ENCODE measurements at regions not wholly inside any gene's neighbourhood (a gene's known extent, or its start where the extent isn't known, plus 50 kb on each side); places are given as distances from the start of the nearest gene placed in this dataset.

- H3K4me3 Mint-ChIP-seq = no peak overlapping the region
- H3K27ac Mint-ChIP-seq = no peak overlapping the region
- no peaks in the 10 kb centered on the region for H3K4me1 Mint-ChIP-seq
- ChIA-PET POLR2A (no interaction called here), CTCF (no interaction called here)
- ATAC-seq = no peak
- no peaks in the 10 kb centered on the region for H3K27me3 Mint-ChIP-seq
- no peak for DNase-seq
- H3K36me3 Mint-ChIP-seq (ENCODE audit: low read depth) = no peaks in the 10 kb centered on the region
- intact Hi-C loops (cut with DNase I, micrococcal nuclease) = no loop called here
- H3K9me3 Mint-ChIP-seq (ENCODE audit: low read depth) = peaks cover 7% of the 10 kb centered on the region
Observed at GRCh38 chr2:220528180-220528675, 900.8 kb downstream of the SLC4A3 start.

DNA sequence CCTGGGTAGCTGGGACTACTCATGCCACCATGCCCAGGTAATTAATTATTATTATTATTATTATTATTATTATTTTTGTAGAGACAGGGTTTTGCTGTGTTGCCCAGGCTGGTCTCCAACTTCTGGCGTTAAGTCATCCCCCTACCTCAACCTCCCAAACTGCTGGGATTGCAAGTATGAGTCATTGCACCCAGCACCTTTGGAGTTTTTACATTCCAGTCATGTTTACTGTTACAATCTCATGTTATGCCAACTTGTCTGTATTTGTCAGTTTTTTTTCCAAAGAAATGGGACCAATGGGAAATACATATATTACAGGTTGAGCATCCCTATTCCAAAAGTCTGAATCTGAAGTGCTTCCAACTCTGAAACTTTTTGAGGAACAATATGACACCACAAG is 903.8 kb downstream of the SLC4A3 start:
- intact Hi-C loops (cut with DNase I, micrococcal nuclease) = no loop called here
- no peaks in the 10 kb centered on the region for H3K36me3 Mint-ChIP-seq (ENCODE audit: low read depth)
- peaks cover 2% of the 10 kb centered on the region for H3K27me3 Mint-ChIP-seq
- no peak for ATAC-seq
- ChIA-PET CTCF (no interaction called here), POLR2A (no interaction called here)
- peaks cover 11% of the 10 kb centered on the region for H3K9me3 Mint-ChIP-seq (ENCODE audit: low read depth)
- H3K4me3 Mint-ChIP-seq = no peak overlapping the region
- no peak for DNase-seq
- no peaks in the 10 kb centered on the region for H3K4me1 Mint-ChIP-seq
- no peak overlapping the region for H3K27ac Mint-ChIP-seq

- intact Hi-C loops (cut with DNase I, micrococcal nuclease) = no loop called here
- H3K4me1 Mint-ChIP-seq = no peaks in the 10 kb centered on the region
- H3K27ac Mint-ChIP-seq = no peak overlapping the region
- ChIA-PET CTCF (no interaction called here), POLR2A (no interaction called here)
- H3K27me3 Mint-ChIP-seq = peaks cover 2% of the 10 kb centered on the region
- no peaks in the 10 kb centered on the region for H3K36me3 Mint-ChIP-seq (ENCODE audit: low read depth)
- no peak overlapping the region for H3K4me3 Mint-ChIP-seq
- DNase-seq (peak; percentile 18), ATAC-seq (peak; percentile 68)
- H3K9me3 Mint-ChIP-seq (ENCODE audit: low read depth) = peaks cover 9% of the 10 kb centered on the region
Observed at GRCh38 chr2:220533485-220533884, 906.1 kb downstream of the SLC4A3 start.

- ChIA-PET CTCF (no interaction called here), POLR2A (no interaction called here)
- Mint-ChIP-seq H3K4me3 (no peak overlapping the region), H3K36me3 (ENCODE audit: low read depth) (no peaks in the 10 kb centered on the region), H3K27me3 (peaks cover 2% of the 10 kb centered on the region), H3K9me3 (ENCODE audit: low read depth) (peaks cover 7% of the 10 kb centered on the region), H3K27ac (no peak overlapping the region), H3K4me1 (no peaks in the 10 kb centered on the region)
- intact Hi-C loops (cut with DNase I, micrococcal nuclease) = no loop called here
- no peak for DNase-seq
- ATAC-seq = no peak
Observed at GRCh38 chr2:220539481-220539880, 912.1 kb downstream of the SLC4A3 start.

- Mint-ChIP-seq H3K27me3 (no peaks in the 10 kb centered on the region), H3K9me3 (ENCODE audit: low read depth) (peaks cover 2% of the 10 kb centered on the region), H3K4me1 (no peaks in the 10 kb centered on the region), H3K36me3 (ENCODE audit: low read depth) (no peaks in the 10 kb centered on the region), H3K4me3 (no peak overlapping the region), H3K27ac (no peak overlapping the region)
- intact Hi-C loops (cut with DNase I, micrococcal nuclease) = no loop called here
- ATAC-seq (no peak), DNase-seq (no peak)
- ChIA-PET POLR2A (no interaction called here), CTCF (no interaction called here)
Observed at GRCh38 chr2:220544049-220544448, 916.6 kb downstream of the SLC4A3 start.

- DNase-seq = no peak
- H3K9me3 Mint-ChIP-seq (ENCODE audit: low read depth) = no peaks in the 10 kb centered on the region
- no peaks in the 10 kb centered on the region for H3K27me3 Mint-ChIP-seq
- H3K4me1 Mint-ChIP-seq = no peaks in the 10 kb centered on the region
- ChIA-PET POLR2A (no interaction called here), CTCF (no interaction called here)
- no peak overlapping the region for H3K27ac Mint-ChIP-seq
- H3K4me3 Mint-ChIP-seq = no peak overlapping the region
- H3K36me3 Mint-ChIP-seq (ENCODE audit: low read depth) = no peaks in the 10 kb centered on the region
- no peak for ATAC-seq
- intact Hi-C loops (cut with DNase I, micrococcal nuclease) = no loop called here
Observed at GRCh38 chr2:220550995-220551700, 923.7 kb downstream of the SLC4A3 start.

DNA sequence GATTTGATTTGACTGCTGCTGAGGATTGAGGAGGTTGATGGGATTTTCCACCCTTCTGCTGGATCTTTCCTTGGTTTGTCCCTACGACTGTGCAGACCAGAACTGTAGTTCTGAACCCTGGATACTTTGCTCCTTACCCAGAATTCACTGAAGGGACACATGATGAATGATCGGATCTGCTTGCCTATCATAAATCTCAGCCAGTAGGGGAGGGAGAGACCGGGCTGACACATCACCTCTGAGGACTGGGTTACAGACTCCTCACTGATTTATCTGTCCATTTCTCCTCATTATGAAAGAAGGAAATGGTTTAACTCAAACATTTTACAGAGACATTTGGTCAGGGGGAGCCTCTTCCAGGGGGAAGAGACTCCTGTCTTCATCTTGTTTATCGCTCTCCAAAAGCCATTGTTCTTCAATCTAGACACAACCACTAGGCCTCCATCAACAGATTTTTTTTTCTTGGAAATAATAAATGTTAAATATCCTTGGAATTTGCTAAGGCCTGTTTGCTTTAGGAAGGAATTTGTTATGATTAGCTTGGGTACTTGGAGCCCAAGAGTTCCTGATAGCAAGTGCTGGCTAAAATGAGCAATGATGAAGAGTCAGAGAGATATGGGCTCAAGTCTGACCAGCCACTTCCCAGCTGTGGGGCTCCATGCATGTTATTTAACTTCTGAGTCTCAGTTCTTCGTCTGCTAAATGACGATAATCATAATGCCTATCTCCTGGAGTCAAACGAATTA is 925.5 kb downstream of the SLC4A3 start:
- POLR2A ChIA-PET = no interaction called here

GRCh38 chr2:220555961-220556630 is 928.7 kb downstream of the SLC4A3 start:
- ChIA-PET POLR2A (no interaction called here), CTCF (no interaction called here)
- DNase-seq (no peak), ATAC-seq (no peak)
- no peak overlapping the region for H3K4me3 Mint-ChIP-seq
- H3K4me1 Mint-ChIP-seq = no peaks in the 10 kb centered on the region
- no peaks in the 10 kb centered on the region for H3K9me3 Mint-ChIP-seq (ENCODE audit: low read depth)
- no peaks in the 10 kb centered on the region for H3K27me3 Mint-ChIP-seq
- intact Hi-C loops (cut with DNase I, micrococcal nuclease) = no loop called here
- no peak overlapping the region for H3K27ac Mint-ChIP-seq
- no peaks in the 10 kb centered on the region for H3K36me3 Mint-ChIP-seq (ENCODE audit: low read depth)

More for the DNA sequence above, 925.5 kb downstream of the SLC4A3 start:
- DNase-seq = no peak
- Mint-ChIP-seq H3K4me3 (no peak overlapping the region), H3K4me1 (no peaks in the 10 kb centered on the region), H3K27ac (no peak overlapping the region), H3K9me3 (ENCODE audit: low read depth) (no peaks in the 10 kb centered on the region), H3K36me3 (ENCODE audit: low read depth) (no peaks in the 10 kb centered on the region), H3K27me3 (no peaks in the 10 kb centered on the region)
- CTCF ChIA-PET = no interaction called here
- intact Hi-C loops (cut with DNase I, micrococcal nuclease) = no loop called here
- ATAC-seq = no peak

- H3K4me1 Mint-ChIP-seq = no peaks in the 10 kb centered on the region
- no peaks in the 10 kb centered on the region for H3K36me3 Mint-ChIP-seq (ENCODE audit: low read depth)
- DNase-seq (no peak), ATAC-seq (no peak)
- no peak overlapping the region for H3K27ac Mint-ChIP-seq
- H3K9me3 Mint-ChIP-seq (ENCODE audit: low read depth) = no peaks in the 10 kb centered on the region
- ChIA-PET CTCF (no interaction called here), POLR2A (no interaction called here)
- intact Hi-C loops (cut with DNase I, micrococcal nuclease) = no loop called here
- H3K27me3 Mint-ChIP-seq = no peaks in the 10 kb centered on the region
- no peak overlapping the region for H3K4me3 Mint-ChIP-seq
Observed at GRCh38 chr2:220556658-220557057, 929.2 kb downstream of the SLC4A3 start.

- Mint-ChIP-seq H3K36me3 (ENCODE audit: low read depth) (no peaks in the 10 kb centered on the region), H3K27me3 (no peaks in the 10 kb centered on the region), H3K4me1 (no peaks in the 10 kb centered on the region), H3K4me3 (no peak overlapping the region), H3K27ac (no peak overlapping the region), H3K9me3 (ENCODE audit: low read depth) (no peaks in the 10 kb centered on the region)
- intact Hi-C loops (cut with DNase I, micrococcal nuclease) = no loop called here
- CTCF ChIA-PET = no interaction called here
- POLR2A ChIA-PET = interaction anchor here (0.6 kb wide), 1 partner anchor 1383 kb away, joined by 4 read pairs; no protein-coding TSS in a partner anchor
- DNase-seq (no peak), ATAC-seq (no peak)
Observed at GRCh38 chr2:220560192-220560591, 932.8 kb downstream of the SLC4A3 start.

DNA sequence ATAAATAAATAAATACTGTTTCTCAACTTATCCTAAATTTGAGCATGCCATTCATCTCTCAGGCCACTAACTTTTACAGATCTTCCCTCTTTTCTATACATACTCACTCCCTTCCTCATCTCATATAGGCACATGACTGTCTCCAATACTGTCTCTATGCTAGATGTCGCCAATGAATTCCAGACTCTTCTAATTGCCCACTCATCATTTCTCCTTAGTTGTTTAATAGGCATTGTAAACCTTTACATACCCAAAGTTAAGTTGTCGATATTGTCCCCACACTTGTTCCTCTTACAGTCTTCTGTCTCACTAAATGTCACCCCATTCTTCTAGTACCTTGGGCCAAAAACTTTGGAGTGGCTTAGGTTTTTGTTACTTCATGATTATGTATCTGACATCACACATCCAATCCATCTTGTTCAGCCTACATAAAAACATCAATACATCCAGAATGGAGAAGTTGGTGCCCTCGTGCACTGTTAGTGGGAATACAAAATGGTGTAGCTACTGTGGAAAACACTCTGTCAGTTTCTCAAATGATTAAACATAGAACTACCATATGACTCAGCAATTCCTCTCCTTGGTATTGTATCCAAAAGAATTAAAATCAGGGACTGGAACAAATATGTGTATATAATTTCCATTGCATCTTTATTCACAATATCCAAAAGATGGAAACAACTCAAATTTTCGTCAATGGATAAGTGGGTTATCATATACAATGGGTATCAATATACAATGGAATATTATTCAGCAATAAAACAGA is 935.1 kb downstream of the SLC4A3 start:
- no peak for ATAC-seq
- Mint-ChIP-seq H3K36me3 (ENCODE audit: low read depth) (no peaks in the 10 kb centered on the region), H3K9me3 (ENCODE audit: low read depth) (no peaks in the 10 kb centered on the region), H3K27ac (no peak overlapping the region), H3K27me3 (no peaks in the 10 kb centered on the region), H3K4me3 (no peak overlapping the region), H3K4me1 (no peaks in the 10 kb centered on the region)
- ChIA-PET POLR2A (no interaction called here), CTCF (no interaction called here)
- intact Hi-C loops (cut with DNase I, micrococcal nuclease) = no loop called here
- DNase-seq = no peak
